ENCODE measurements at regions not wholly inside any gene's neighbourhood (a gene's known extent, or its start where the extent isn't known, plus 50 kb on each side); places are given as distances from the start of the nearest gene placed in this dataset.

DNA sequence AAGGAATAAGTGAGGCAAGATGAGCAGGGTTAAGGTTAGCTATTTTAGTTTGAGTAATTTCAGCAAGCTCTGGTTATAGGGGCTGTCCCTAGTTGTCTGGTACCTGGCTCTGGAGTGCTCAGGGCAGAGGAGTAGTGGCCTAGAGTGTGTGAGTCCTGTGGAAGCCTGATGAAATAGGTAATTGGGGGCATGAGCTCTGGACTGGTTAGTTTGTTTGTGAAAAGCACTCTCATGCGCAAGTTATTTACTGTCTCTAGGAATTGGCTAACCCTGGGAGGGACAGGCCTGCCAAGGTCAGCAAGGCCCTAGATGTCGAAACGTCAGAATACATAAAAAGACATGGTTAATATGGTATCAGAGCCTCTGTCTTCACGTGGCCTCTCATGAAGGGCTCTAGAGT is 900.1 kb downstream of the PCDH17 start:
- Histone ChIP-seq H3K9me2 (no peaks in the 10 kb centered on the region), H3F3A (replicated peaks; ENCODE audit: insufficient read depth) (no peaks in the 10 kb centered on the region), H3K36me3 (replicated peaks in 1 of 2; ENCODE audit: control insufficient read depth in 1 of 2, insufficient read depth in 2 of 2, low read length in 1 of 2) (no peaks in the 10 kb centered on the region), H3K9ac (no peak overlapping the region), H3K27me3 (ENCODE audit: insufficient read depth) (no peaks in the 10 kb centered on the region), H2AFZ (ENCODE audit: low read depth) (no peak overlapping the region), H3K4me2 (no peak overlapping the region), H3K4me1 (ENCODE audit: control insufficient read depth in 1 of 2, insufficient read depth in 2 of 2, low read depth in 1 of 2, low read length in 1 of 2) (no peaks in the 10 kb centered on the region), H3K27ac (ENCODE audit: low read depth in 2 of 2, low read length in 1 of 2) (no peak overlapping the region), H3K79me2 (ENCODE audit: insufficient read depth) (no peaks in the 10 kb centered on the region), H3K4me3 (ENCODE audit: low read depth in 2 of 2, low read length in 1 of 2) (no peak overlapping the region), H3K9me3 (no peaks in the 10 kb centered on the region), H4K20me1 (ENCODE audit: insufficient read depth) (no peaks in the 10 kb centered on the region)
- WGBS (ENCODE audit: low lambda C conversion rate) = 53% methylated on average over 4 of the region's 4 CpGs
- ChIA-PET POLR2A (no interaction called here), CTCF (no interaction called here)
- TF ChIP-seq YY1 (IDR thresholded peaks at IDR 0.05; ENCODE audit: low read depth) = no peak
- no peak for TF ChIP-seq GABPA (IDR thresholded peaks at IDR 0.05; ENCODE audit: low read depth)
- TF ChIP-seq POLR2AphosphoS5 (IDR thresholded peaks at IDR 0.05; ENCODE audit: low read depth, low read length) = no peak
- no peak for DNase-seq

DNA sequence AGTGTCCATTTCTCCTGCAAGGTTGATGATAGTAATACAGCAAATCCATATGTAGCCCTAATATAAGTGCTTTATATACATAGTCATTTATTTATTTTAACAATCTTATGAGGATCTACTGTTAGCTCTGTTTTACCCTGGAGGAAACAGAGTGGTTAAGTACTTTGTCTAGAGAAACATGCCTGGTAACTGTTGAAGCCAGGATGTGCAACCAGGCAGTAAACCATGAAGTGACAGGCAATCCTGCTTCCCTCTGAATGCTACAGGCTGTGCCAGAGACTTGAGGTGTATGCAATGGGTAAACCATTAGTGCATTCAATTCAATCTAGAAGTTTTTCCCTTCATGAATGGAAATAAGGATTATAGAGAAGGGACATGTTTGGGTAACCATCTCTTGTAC is 911.0 kb downstream of the PCDH17 start:
- no peak for DNase-seq
- no peaks in the 10 kb centered on the region for H3K27me3 ChIP-seq (ENCODE audit: insufficient read depth)
- H3K9me3 ChIP-seq = no peaks in the 10 kb centered on the region
- peaks cover 0 to 2% of the 10 kb centered on the region in 2 experiments; a peak in 1 of 4 replicates for H3K4me1 ChIP-seq (ENCODE audit: control insufficient read depth in 1 of 2, insufficient read depth in 2 of 2, low read depth in 1 of 2, low read length in 1 of 2)
- no peak for TF ChIP-seq EP300 (IDR thresholded peaks at IDR 0.05; ENCODE audit: borderline replicate concordance in 1 of 2, low read depth in 1 of 2, low read length in 1 of 2)
- TF ChIP-seq, protein P1, sequence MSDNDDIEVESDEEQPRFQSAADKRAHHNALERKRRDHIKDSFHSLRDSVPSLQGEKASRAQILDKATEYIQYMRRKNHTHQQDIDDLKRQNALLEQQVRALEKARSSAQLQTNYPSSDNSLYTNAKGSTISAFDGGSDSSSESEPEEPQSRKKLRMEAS (IDR thresholded peaks at IDR 0.05; ENCODE audit: low read depth) = no peak
- TF ChIP-seq, protein P2, sequence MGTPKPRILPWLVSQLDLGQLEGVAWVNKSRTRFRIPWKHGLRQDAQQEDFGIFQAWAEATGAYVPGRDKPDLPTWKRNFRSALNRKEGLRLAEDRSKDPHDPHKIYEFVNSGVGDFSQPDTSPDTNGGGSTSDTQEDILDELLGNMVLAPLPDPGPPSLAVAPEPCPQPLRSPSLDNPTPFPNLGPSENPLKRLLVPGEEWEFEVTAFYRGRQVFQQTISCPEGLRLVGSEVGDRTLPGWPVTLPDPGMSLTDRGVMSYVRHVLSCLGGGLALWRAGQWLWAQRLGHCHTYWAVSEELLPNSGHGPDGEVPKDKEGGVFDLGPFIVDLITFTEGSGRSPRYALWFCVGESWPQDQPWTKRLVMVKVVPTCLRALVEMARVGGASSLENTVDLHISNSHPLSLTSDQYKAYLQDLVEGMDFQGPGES (IDR thresholded peaks at IDR 0.05; ENCODE audit: low read depth, low read length) = no peak
- no peaks in the 10 kb centered on the region for H3F3A ChIP-seq (replicated peaks; ENCODE audit: insufficient read depth)
- no peak overlapping the region for H2AFZ ChIP-seq (ENCODE audit: low read depth)
- POLR2A ChIA-PET = no interaction called here
- no peaks in the 10 kb centered on the region for H3K36me3 ChIP-seq (replicated peaks in 1 of 2; ENCODE audit: control insufficient read depth in 1 of 2, insufficient read depth in 2 of 2, low read length in 1 of 2)
- no peak overlapping the region for H3K9ac ChIP-seq
- no peaks in the 10 kb centered on the region for H3K79me2 ChIP-seq (ENCODE audit: insufficient read depth)
- CTCF ChIA-PET = no interaction called here
- H3K27ac ChIP-seq (ENCODE audit: low read depth in 2 of 2, low read length in 1 of 2) = no peak overlapping the region
- H3K4me2 ChIP-seq = no peak overlapping the region
- no peaks in the 10 kb centered on the region for H3K9me2 ChIP-seq
- no peaks in the 10 kb centered on the region for H4K20me1 ChIP-seq (ENCODE audit: insufficient read depth)
- H3K4me3 ChIP-seq (ENCODE audit: low read depth in 2 of 2, low read length in 1 of 2) = no peak overlapping the region

DNA sequence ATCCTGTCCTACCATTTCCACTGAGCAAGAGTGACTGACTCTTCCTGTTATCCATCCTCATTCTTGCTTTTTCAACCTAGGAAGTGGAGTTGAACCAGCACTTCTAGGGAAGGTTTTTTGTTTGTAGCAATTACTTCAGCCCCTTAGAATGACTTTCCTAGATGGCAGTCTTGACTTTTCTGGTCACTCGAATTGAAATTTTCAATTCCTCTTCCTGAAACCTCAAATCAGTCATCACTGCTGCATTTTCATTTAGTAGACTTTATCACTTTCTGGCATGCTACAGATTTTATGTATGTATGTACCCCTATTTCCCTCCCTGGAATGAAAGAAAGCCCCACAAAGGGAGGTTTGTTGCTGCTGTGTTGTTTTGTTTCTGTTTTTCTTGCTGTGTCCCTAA is 915.9 kb downstream of the PCDH17 start:
- no peak for DNase-seq
- no peak for TF ChIP-seq TCF12 (IDR thresholded peaks at IDR 0.05)
- no peak for TF ChIP-seq RCOR1 (IDR thresholded peaks at IDR 0.05; ENCODE audit: low read length)
- no peak for TF ChIP-seq MXI1 (IDR thresholded peaks at IDR 0.05; ENCODE audit: low read depth, low read length)
- no peak for TF ChIP-seq TAF1 (IDR thresholded peaks at IDR 0.05; ENCODE audit: borderline replicate concordance, low read depth, low read length)
- POLR2A ChIA-PET = no interaction called here
- CTCF ChIA-PET = no interaction called here
- Histone ChIP-seq H3K9ac (no peak overlapping the region), H3K36me3 (replicated peaks in 1 of 2; ENCODE audit: control insufficient read depth in 1 of 2, insufficient read depth in 2 of 2, low read length in 1 of 2) (no peaks in the 10 kb centered on the region), H3F3A (replicated peaks; ENCODE audit: insufficient read depth) (no peaks in the 10 kb centered on the region), H3K79me2 (ENCODE audit: insufficient read depth) (no peaks in the 10 kb centered on the region), H3K4me1 (ENCODE audit: control insufficient read depth in 1 of 2, insufficient read depth in 2 of 2, low read depth in 1 of 2, low read length in 1 of 2) (peaks cover 0 to 2% of the 10 kb centered on the region in 2 experiments; a peak in 1 of 4 replicates), H3K9me3 (no peaks in the 10 kb centered on the region), H3K27ac (ENCODE audit: low read depth in 2 of 2, low read length in 1 of 2) (no peak overlapping the region), H3K27me3 (ENCODE audit: insufficient read depth) (no peaks in the 10 kb centered on the region), H3K4me2 (no peak overlapping the region), H2AFZ (ENCODE audit: low read depth) (no peak overlapping the region), H3K4me3 (ENCODE audit: low read depth in 2 of 2, low read length in 1 of 2) (no peak overlapping the region), H3K9me2 (no peaks in the 10 kb centered on the region), H4K20me1 (ENCODE audit: insufficient read depth) (no peaks in the 10 kb centered on the region)
- whole genome bisulfite sequencing (ENCODE audit: low lambda C conversion rate) = 21% methylated on average over 1 of the region's 1 CpG
